ENCODE measurements at regions not wholly inside any gene's neighbourhood (a gene's known extent, or its start where the extent isn't known, plus 50 kb on each side); places are given as distances from the start of the nearest gene placed in this dataset.
"Not testable (repeated sequence)": the region's sequence is repeated elsewhere in the genome, so short reads cannot be mapped to it uniquely, and the experiment has no call there.

- no peaks in the 10 kb centered on the region for H3K27me3 ChIP-seq (ENCODE audit: control insufficient read depth, insufficient read depth, low read length)
Observed at GRCh38 chr3:106086636-106087035, 217.8 kb upstream of the CBLB start.

GRCh38 chr3:106088304-106088703 lies 219.5 kb upstream of the CBLB start:
- no peak for DNase-seq
- no peaks in the 10 kb centered on the region for H3K36me3 ChIP-seq (replicated peaks; ENCODE audit: control insufficient read depth, insufficient read depth, low read length)
- no peaks in the 10 kb centered on the region for H3K27me3 ChIP-seq (ENCODE audit: control insufficient read depth, insufficient read depth, low read length)
- H3K4me3 ChIP-seq (ENCODE audit: insufficient read depth, low read depth, low read length) = no peak overlapping the region

More at GRCh38 chr3:106086636-106087035, 217.8 kb upstream of the CBLB start:
- Histone ChIP-seq H3K4me3 (ENCODE audit: insufficient read depth, low read depth, low read length) (no peak overlapping the region), H3K36me3 (replicated peaks; ENCODE audit: control insufficient read depth, insufficient read depth, low read length) (no peaks in the 10 kb centered on the region)
- DNase-seq = no peak

- no peak for DNase-seq
- no peaks in the 10 kb centered on the region for H3K27me3 ChIP-seq (ENCODE audit: control insufficient read depth, insufficient read depth, low read length)
- H3K36me3 ChIP-seq (replicated peaks; ENCODE audit: control insufficient read depth, insufficient read depth, low read length) = no peaks in the 10 kb centered on the region
Observed at GRCh38 chr3:106088899-106089298, 220.1 kb upstream of the CBLB start.

GRCh38 chr3:106089806-106090205 lies 221.0 kb upstream of the CBLB start:
- DNase-seq = no peak
- no peak overlapping the region for H3K4me3 ChIP-seq (ENCODE audit: insufficient read depth, low read depth, low read length)
- H3K36me3 ChIP-seq (replicated peaks; ENCODE audit: control insufficient read depth, insufficient read depth, low read length) = no peaks in the 10 kb centered on the region
- no peaks in the 10 kb centered on the region for H3K27me3 ChIP-seq (ENCODE audit: control insufficient read depth, insufficient read depth, low read length)

More at GRCh38 chr3:106088899-106089298, 220.1 kb upstream of the CBLB start:
- H3K4me3 ChIP-seq (ENCODE audit: insufficient read depth, low read depth, low read length) = no peak overlapping the region

- DNase-seq = no peak
- no peak overlapping the region for H3K4me3 ChIP-seq (ENCODE audit: insufficient read depth, low read depth, low read length)
- H3K36me3 ChIP-seq (replicated peaks; ENCODE audit: control insufficient read depth, insufficient read depth, low read length) = no peaks in the 10 kb centered on the region
- no peaks in the 10 kb centered on the region for H3K27me3 ChIP-seq (ENCODE audit: control insufficient read depth, insufficient read depth, low read length)
Observed at GRCh38 chr3:106092792-106093191, 224.0 kb upstream of the CBLB start.

- DNase-seq = no peak
- Histone ChIP-seq H3K36me3 (replicated peaks; ENCODE audit: control insufficient read depth, insufficient read depth, low read length) (no peaks in the 10 kb centered on the region), H3K27me3 (ENCODE audit: control insufficient read depth, insufficient read depth, low read length) (no peaks in the 10 kb centered on the region), H3K4me3 (ENCODE audit: insufficient read depth, low read depth, low read length) (no peak overlapping the region)
Observed at GRCh38 chr3:106093616-106094015, 224.8 kb upstream of the CBLB start.

GRCh38 chr3:106097817-106098435 lies 229.1 kb upstream of the CBLB start:
- H3K27me3 ChIP-seq (ENCODE audit: control insufficient read depth, insufficient read depth, low read length) = no peaks in the 10 kb centered on the region
- H3K36me3 ChIP-seq (replicated peaks; ENCODE audit: control insufficient read depth, insufficient read depth, low read length) = no peaks in the 10 kb centered on the region
- DNase-seq = no peak
- H3K4me3 ChIP-seq (ENCODE audit: insufficient read depth, low read depth, low read length) = no peak overlapping the region

GRCh38 chr3:106103383-106103782 lies 234.6 kb upstream of the CBLB start:
- H3K4me3 ChIP-seq (ENCODE audit: insufficient read depth, low read depth, low read length) = no peak overlapping the region
- no peak for DNase-seq
- no peaks in the 10 kb centered on the region for H3K36me3 ChIP-seq (replicated peaks; ENCODE audit: control insufficient read depth, insufficient read depth, low read length)
- H3K27me3 ChIP-seq (ENCODE audit: control insufficient read depth, insufficient read depth, low read length) = no peaks in the 10 kb centered on the region

GRCh38 chr3:106104078-106104477 lies 235.3 kb upstream of the CBLB start:
- Histone ChIP-seq H3K27me3 (ENCODE audit: control insufficient read depth, insufficient read depth, low read length) (no peaks in the 10 kb centered on the region), H3K36me3 (replicated peaks; ENCODE audit: control insufficient read depth, insufficient read depth, low read length) (no peaks in the 10 kb centered on the region), H3K4me3 (ENCODE audit: insufficient read depth, low read depth, low read length) (no peak overlapping the region)
- DNase-seq = no peak

GRCh38 chr3:106108925-106109324 lies 240.1 kb upstream of the CBLB start:
- no peak for DNase-seq

GRCh38 chr3:106112561-106112960 lies 243.7 kb upstream of the CBLB start:
- H3K36me3 ChIP-seq (replicated peaks; ENCODE audit: control insufficient read depth, insufficient read depth, low read length); DNase-seq; H3K27me3 ChIP-seq (ENCODE audit: control insufficient read depth, insufficient read depth, low read length); H3K4me3 ChIP-seq (ENCODE audit: insufficient read depth, low read depth, low read length): not testable (repeated sequence)

More at GRCh38 chr3:106108925-106109324, 240.1 kb upstream of the CBLB start:
- Histone ChIP-seq H3K36me3 (replicated peaks; ENCODE audit: control insufficient read depth, insufficient read depth, low read length) (no peaks in the 10 kb centered on the region), H3K27me3 (ENCODE audit: control insufficient read depth, insufficient read depth, low read length) (no peaks in the 10 kb centered on the region), H3K4me3 (ENCODE audit: insufficient read depth, low read depth, low read length) (no peak overlapping the region)

- no peak for DNase-seq
- Histone ChIP-seq H3K27me3 (ENCODE audit: control insufficient read depth, insufficient read depth, low read length) (no peaks in the 10 kb centered on the region), H3K36me3 (replicated peaks; ENCODE audit: control insufficient read depth, insufficient read depth, low read length) (no peaks in the 10 kb centered on the region), H3K4me3 (ENCODE audit: insufficient read depth, low read depth, low read length) (no peak overlapping the region)
Observed at GRCh38 chr3:106113747-106114146, 244.9 kb upstream of the CBLB start.

- Histone ChIP-seq H3K4me3 (ENCODE audit: insufficient read depth, low read depth, low read length) (no peak overlapping the region), H3K36me3 (replicated peaks; ENCODE audit: control insufficient read depth, insufficient read depth, low read length) (no peaks in the 10 kb centered on the region), H3K27me3 (ENCODE audit: control insufficient read depth, insufficient read depth, low read length) (no peaks in the 10 kb centered on the region)
- DNase-seq = no peak
Observed at GRCh38 chr3:106114220-106114619, 245.4 kb upstream of the CBLB start.

- no peaks in the 10 kb centered on the region for H3K27me3 ChIP-seq (ENCODE audit: control insufficient read depth, insufficient read depth, low read length)
- DNase-seq = no peak
- no peaks in the 10 kb centered on the region for H3K36me3 ChIP-seq (replicated peaks; ENCODE audit: control insufficient read depth, insufficient read depth, low read length)
- no peak overlapping the region for H3K4me3 ChIP-seq (ENCODE audit: insufficient read depth, low read depth, low read length)
Observed at GRCh38 chr3:106114848-106115247, 246.0 kb upstream of the CBLB start.

GRCh38 chr3:106115557-106115956 lies 246.7 kb upstream of the CBLB start:
- Histone ChIP-seq H3K36me3 (replicated peaks; ENCODE audit: control insufficient read depth, insufficient read depth, low read length) (no peaks in the 10 kb centered on the region), H3K27me3 (ENCODE audit: control insufficient read depth, insufficient read depth, low read length) (no peaks in the 10 kb centered on the region), H3K4me3 (ENCODE audit: insufficient read depth, low read depth, low read length) (no peak overlapping the region)
- DNase-seq = no peak
